ENCODE measurements at regions not wholly inside any gene's neighbourhood (a gene's known extent, or its start where the extent isn't known, plus 50 kb on each side); places are given as distances from the start of the nearest gene placed in this dataset.

DNA sequence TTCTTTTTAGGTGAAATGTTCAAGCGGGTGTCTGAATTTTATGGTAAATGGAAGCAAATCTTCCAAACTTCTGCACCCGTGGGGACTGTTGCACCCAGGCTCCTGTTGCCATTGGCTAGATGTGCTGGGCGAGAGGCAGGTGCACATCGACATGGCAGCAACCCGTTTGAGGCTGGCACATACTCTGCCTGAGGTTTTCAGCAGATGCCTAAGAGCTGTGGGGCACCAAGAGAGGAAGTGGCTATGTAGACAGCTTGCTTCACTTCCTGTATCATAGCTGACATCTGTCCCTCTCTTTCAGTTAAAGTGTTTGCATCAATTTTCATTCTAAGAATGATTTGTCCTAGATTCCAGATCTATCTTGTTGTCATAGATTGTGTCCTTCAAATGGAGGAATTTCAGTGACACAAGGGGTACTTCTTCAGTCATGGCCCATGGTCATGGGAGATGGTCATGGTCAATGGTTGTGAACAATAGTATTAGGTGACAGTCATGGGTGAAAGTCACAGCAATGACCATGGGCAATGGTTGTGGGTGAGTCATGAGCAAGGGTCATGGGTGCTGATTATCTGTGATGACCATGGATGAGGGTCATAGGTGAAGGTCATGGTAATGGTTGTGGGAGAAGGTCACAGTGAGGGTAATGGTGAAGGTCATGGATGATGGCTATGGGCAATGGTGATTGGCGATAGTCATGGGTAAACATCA, 115.1 kb upstream of the IRX4 start (continued):
- TF ChIP-seq PHF8 (conservative IDR thresholded peaks at IDR 0.05; ENCODE audit: low read depth, low read length): no peak

All from H1 (cell line).